ENCODE measurements at regions not wholly inside any gene's neighbourhood (a gene's known extent, or its start where the extent isn't known, plus 50 kb on each side); places are given as distances from the start of the nearest gene placed in this dataset.

DNA sequence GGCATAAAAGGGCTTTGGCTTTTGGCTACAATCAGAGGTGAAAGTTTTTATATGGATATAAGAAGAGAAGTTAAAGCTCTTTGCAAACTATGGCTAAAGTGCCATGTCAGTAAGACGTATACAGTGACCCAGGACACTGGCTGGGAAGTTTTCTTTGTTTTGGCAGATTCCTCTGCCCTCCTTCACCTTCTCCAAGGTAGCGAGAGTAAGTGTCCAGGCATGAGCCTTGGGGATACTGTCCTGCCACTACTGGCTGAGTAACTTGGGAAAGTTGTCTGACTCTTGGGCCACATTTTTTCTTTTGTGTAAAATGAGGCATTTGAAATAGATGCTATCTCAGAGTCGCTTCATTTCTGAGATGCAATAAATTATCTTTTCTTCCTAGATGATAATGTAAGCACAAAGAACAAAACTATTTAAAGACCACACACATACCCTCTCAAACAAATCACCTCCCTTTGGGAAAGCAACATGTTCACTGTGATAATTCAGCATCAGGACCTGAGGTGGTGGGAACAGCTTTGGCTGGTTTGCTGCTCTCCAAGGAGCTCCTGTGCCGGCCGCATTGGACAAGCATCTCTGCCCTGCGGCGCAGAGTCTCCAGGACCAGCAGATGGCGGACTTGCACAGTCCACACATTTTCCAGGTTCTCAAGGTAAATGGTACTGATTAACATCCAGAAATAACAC, 106.3 kb downstream of the PTCSC3 start:
- H3K9me3 ChIP-seq = no peaks in the 10 kb centered on the region
- DNase-seq (ENCODE audit: low spot score in 2 of 2) = peak; percentile 20 to 21
- no peak overlapping the region for H3K4me3 ChIP-seq
- peak overlapping the region in 1 of 4 donors; percentile 26 for H3K27ac ChIP-seq
- peaks cover 0 to 22% (median 0%) of the 10 kb centered on the region in 4 donors for H3K4me1 ChIP-seq
- no peaks in the 10 kb centered on the region for H3K36me3 ChIP-seq
- TF ChIP-seq, protein P1, sequence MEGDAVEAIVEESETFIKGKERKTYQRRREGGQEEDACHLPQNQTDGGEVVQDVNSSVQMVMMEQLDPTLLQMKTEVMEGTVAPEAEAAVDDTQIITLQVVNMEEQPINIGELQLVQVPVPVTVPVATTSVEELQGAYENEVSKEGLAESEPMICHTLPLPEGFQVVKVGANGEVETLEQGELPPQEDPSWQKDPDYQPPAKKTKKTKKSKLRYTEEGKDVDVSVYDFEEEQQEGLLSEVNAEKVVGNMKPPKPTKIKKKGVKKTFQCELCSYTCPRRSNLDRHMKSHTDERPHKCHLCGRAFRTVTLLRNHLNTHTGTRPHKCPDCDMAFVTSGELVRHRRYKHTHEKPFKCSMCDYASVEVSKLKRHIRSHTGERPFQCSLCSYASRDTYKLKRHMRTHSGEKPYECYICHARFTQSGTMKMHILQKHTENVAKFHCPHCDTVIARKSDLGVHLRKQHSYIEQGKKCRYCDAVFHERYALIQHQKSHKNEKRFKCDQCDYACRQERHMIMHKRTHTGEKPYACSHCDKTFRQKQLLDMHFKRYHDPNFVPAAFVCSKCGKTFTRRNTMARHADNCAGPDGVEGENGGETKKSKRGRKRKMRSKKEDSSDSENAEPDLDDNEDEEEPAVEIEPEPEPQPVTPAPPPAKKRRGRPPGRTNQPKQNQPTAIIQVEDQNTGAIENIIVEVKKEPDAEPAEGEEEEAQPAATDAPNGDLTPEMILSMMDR (IDR thresholded peaks at IDR 0.05) = peak; percentile 35 to 55 (median 43)
- no peak for TF ChIP-seq POLR2A (IDR thresholded peaks at IDR 0.05)
- no peaks in the 10 kb centered on the region for H3K27me3 ChIP-seq
- 27 to 31% methylated on average over 8 of the region's 8 CpGs for WGBS, 2 donors

DNA sequence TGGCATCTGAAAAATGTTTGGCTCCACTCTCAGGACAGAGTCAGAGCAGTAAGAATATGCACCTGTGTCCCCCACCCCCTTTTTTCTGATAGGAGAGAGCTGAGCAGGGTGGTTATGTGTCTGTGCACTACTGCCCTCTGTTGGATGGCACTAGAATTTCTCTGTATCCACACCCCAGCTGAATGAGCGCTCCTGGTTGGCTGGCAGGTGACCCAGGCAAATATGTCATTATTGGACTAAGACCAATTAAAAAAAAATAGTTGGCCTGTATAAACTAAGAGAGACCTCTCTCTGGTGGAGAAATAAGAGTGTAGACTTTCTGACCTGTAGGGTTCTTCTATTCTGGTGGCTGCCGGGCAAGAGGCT, 107.0 kb downstream of the PTCSC3 start:
- DNase-seq (ENCODE audit: low spot score in 2 of 2) = no peak
- Histone ChIP-seq H3K4me1 (peaks cover 0 to 22% (median 0%) of the 10 kb centered on the region in 4 donors), H3K27me3 (no peaks in the 10 kb centered on the region), H3K36me3 (no peaks in the 10 kb centered on the region), H3K9me3 (no peaks in the 10 kb centered on the region), H3K4me3 (no peak overlapping the region), H3K27ac (peak overlapping the region in 2 of 4 donors; percentile 36 to 50)
- TF ChIP-seq, protein P1 (IDR thresholded peaks at IDR 0.05) = peak; percentile 45 to 58 (median 49)
- TF ChIP-seq EP300 (IDR thresholded peaks at IDR 0.05) = no peak
- WGBS, 2 donors = 24 to 26% methylated on average over 2 of the region's 2 CpGs

DNA sequence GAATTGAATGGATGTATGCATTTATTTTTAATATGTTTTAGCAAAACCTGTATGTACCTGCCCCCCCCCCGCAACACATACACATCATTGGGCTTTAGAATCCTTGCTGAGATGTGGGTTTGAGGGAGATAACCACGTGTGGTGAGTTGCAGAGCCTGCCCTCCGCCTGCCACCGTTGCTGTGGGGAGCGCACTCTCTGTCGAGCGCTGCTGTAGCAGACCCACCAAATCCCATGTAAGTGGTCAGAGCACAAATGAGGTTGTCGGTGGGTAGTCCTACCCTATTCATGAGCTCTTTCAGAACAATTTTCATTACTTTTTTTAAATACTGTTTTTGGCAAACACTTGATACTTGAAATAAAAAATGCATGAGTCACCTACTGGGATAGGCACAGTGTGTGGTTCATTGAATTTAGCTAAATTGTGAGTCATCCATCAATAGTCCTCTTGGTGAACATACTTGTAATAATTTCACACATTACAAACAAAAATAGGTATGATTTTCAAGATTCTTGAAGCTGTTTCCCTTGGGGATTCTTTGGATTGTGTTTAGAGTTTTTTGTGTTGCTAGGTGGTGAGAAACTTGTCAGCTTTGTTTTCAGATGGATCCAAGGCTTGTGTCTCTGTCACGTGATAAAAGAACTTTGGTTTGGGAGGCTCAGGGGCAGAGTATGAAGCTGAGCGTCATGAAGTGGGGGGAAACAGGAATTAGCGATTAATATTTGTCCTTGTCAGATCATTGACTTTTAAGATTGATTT, 107.6 kb downstream of the PTCSC3 start:
- TF ChIP-seq POLR2A (IDR thresholded peaks at IDR 0.05) (no peak), EP300 (IDR thresholded peaks at IDR 0.05) (no peak)
- TF ChIP-seq, protein P1 (IDR thresholded peaks at IDR 0.05) = no peak
- no peak for DNase-seq (ENCODE audit: low spot score in 2 of 2)
- 46 to 59% methylated on average over 11 of the region's 11 CpGs for WGBS, 2 donors
- no peaks in the 10 kb centered on the region for H3K36me3 ChIP-seq
- no peak overlapping the region for H3K4me3 ChIP-seq
- H3K9me3 ChIP-seq = no peaks in the 10 kb centered on the region
- no peaks in the 10 kb centered on the region for H3K27me3 ChIP-seq
- H3K27ac ChIP-seq = peak overlapping the region in 2 of 4 donors; percentile 36 to 50
- H3K4me1 ChIP-seq = peaks cover 0 to 22% (median 0%) of the 10 kb centered on the region in 4 donors

GRCh38 chr14:36067428-36068187, 108.9 kb downstream of the PTCSC3 start:
- Histone ChIP-seq H3K27me3 (no peaks in the 10 kb centered on the region), H3K27ac (no peak overlapping the region), H3K9me3 (no peaks in the 10 kb centered on the region), H3K4me3 (no peak overlapping the region), H3K36me3 (no peaks in the 10 kb centered on the region), H3K4me1 (peaks cover 0 to 22% (median 0%) of the 10 kb centered on the region in 4 donors)
- TF ChIP-seq, protein P1 (IDR thresholded peaks at IDR 0.05) = no peak
- no peak for TF ChIP-seq POLR2A (IDR thresholded peaks at IDR 0.05)
- TF ChIP-seq EP300 (IDR thresholded peaks at IDR 0.05) = no peak
- WGBS, 2 donors = 47 to 56% methylated on average over 4 of the region's 4 CpGs
- no peak for DNase-seq (ENCODE audit: low spot score in 2 of 2)

All from tibial nerve (tissue), 4 donors.